CD4-positive, alpha-beta T cell treated with Interleukin-12 subunit alpha and Interleukin-12 subunit beta, for 1 hour (primary cell): ENCODE measurements at regions not wholly inside any gene's neighbourhood (a gene's known extent, or its start where the extent isn't known, plus 50 kb on each side); places are given as distances from the start of the nearest gene placed in this dataset.

ENCODE experiments used
- DNase-seq: peaks from one replicate; pipeline ENCODE4 v3.0.0-alpha.2; 2020

- DNase-seq = no peak
Observed at GRCh38 chr10:110416776-110417711, 80.7 kb upstream of the DUSP5 start.

GRCh38 chr10:110418218-110418617, 79.5 kb upstream of the DUSP5 start:
- no peak for DNase-seq

GRCh38 chr10:110419265-110419664, 78.4 kb upstream of the DUSP5 start:
- no peak for DNase-seq

- no peak for DNase-seq
Observed at GRCh38 chr10:110420401-110421193, 77.1 kb upstream of the DUSP5 start.

- DNase-seq = no peak
Observed at GRCh38 chr10:110421512-110422138, 76.1 kb upstream of the DUSP5 start.

GRCh38 chr10:110422548-110422947, 75.2 kb upstream of the DUSP5 start:
- DNase-seq = no peak

- no peak for DNase-seq
Observed at GRCh38 chr10:110423650-110424049, 74.1 kb upstream of the DUSP5 start.

GRCh38 chr10:110425684-110426293, 71.9 kb upstream of the DUSP5 start:
- no peak for DNase-seq

- DNase-seq = no peak
Observed at GRCh38 chr10:110426294-110427181, 71.2 kb upstream of the DUSP5 start.

- no peak for DNase-seq
Observed at GRCh38 chr10:110429301-110429700, 68.4 kb upstream of the DUSP5 start.

GRCh38 chr10:110430340-110431273, 67.1 kb upstream of the DUSP5 start:
- no peak for DNase-seq

GRCh38 chr10:110431659-110432058, 66.0 kb upstream of the DUSP5 start:
- no peak for DNase-seq

GRCh38 chr10:110432084-110432483, 65.6 kb upstream of the DUSP5 start:
- DNase-seq = no peak

- DNase-seq = no peak
Observed at GRCh38 chr10:110432814-110433565, 64.7 kb upstream of the DUSP5 start.

GRCh38 chr10:110433740-110434139, 64.0 kb upstream of the DUSP5 start:
- no peak for DNase-seq

- DNase-seq = no peak
Observed at GRCh38 chr10:110434489-110435096, 63.1 kb upstream of the DUSP5 start.

- no peak for DNase-seq
Observed at GRCh38 chr10:110436554-110437350, 61.0 kb upstream of the DUSP5 start.

- DNase-seq = no peak
Observed at GRCh38 chr10:110437351-110437605, 60.4 kb upstream of the DUSP5 start.

- no peak for DNase-seq
Observed at GRCh38 chr10:110437761-110438341, 59.9 kb upstream of the DUSP5 start.
